ENCODE measurements at regions not wholly inside any gene's neighbourhood (a gene's known extent, or its start where the extent isn't known, plus 50 kb on each side); places are given as distances from the start of the nearest gene placed in this dataset.

DNA sequence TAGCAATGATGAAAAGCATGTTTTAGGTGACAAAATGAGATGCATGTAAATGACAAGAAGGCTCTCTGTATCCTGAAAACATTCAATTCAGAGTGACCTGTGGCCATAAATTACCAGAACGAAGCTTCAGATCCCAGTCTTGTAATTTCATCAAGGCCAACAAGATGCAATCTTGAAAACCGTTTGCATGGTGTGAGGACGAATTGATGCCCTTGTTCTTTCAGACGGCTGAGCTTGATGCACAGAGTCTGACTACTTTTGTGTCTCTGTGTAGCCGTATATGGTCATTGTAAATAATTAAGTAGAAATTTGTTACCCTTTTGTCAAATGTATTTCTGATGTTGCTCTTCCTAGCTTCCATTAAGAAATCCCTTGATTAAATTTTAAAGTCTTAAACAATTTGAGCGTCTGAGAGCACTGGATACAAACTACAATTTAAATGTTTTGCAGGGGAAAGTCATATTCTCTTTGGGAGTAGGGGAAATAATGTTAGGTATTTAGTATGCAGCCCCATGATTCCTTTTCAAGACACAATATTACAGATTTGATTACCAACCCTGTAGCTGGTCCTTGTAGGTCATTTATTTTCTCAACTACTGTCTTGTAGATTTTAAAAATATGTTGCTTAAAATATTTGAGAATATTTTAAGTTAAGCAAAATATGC, 125.8 kb upstream of the PCDH9 start:
- DNase-seq (ENCODE audit: low read depth in 1 of 2, low spot score in 2 of 2), result no peak
- Histone ChIP-seq H3K27ac (no peak overlapping the region), H3K4me1 (replicated peaks) (no peaks in the 10 kb centered on the region), H3K4me3 (no peak overlapping the region), H3K9me3 (replicated peaks) (no peaks in the 10 kb centered on the region), H3K27me3 (replicated peaks) (no peaks in the 10 kb centered on the region), H3K36me3 (no peaks in the 10 kb centered on the region)

DNA sequence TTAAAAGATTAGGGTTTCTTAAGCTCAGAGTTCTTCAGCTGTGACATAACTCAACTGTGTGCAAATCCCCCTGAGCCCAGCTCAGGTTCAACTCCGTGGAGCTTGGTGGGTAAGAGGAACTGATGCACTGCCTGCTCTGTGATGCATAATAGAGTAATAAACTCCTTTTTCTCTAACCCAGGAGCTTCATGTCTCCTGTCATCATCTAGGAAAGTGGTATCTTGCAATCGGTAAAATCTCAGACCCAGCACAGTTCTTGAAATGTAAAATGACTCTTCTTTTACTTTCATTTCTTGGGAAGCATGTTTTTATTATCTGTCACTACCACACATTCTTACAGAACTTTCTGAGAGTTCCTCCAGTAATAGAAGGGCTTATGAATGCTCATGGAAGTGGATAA, 123.8 kb upstream of the PCDH9 start:
- H3K9me3 ChIP-seq (replicated peaks), result no peaks in the 10 kb centered on the region
- H3K27me3 ChIP-seq (replicated peaks), result no peaks in the 10 kb centered on the region
- H3K27ac ChIP-seq, result no peak overlapping the region
- no peak overlapping the region for H3K4me3 ChIP-seq
- no peak for DNase-seq (ENCODE audit: low read depth in 1 of 2, low spot score in 2 of 2)
- H3K36me3 ChIP-seq, result no peaks in the 10 kb centered on the region
- H3K4me1 ChIP-seq (replicated peaks), result no peaks in the 10 kb centered on the region

DNA sequence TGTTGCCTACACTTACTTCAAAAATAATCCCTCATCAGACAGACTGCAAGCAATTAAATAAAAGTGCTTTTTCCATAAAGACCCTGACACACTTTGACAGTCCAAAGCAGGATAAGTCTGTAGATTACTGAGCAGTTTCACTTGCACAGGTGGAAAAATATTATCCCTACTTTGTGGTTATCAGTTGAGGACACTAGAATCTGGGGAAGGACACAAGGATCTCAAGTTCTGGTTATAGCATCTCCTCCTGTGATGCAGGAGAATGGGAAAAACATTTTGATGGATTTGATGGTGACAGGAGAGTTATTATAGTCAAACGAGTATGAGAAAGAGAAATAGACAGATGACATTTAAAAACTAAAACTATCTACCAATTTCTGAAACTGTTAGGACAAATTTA, 122.9 kb upstream of the PCDH9 start:
- Histone ChIP-seq H3K36me3 (no peaks in the 10 kb centered on the region), H3K9me3 (replicated peaks) (no peaks in the 10 kb centered on the region), H3K4me3 (no peak overlapping the region), H3K27ac (no peak overlapping the region), H3K4me1 (replicated peaks) (no peaks in the 10 kb centered on the region), H3K27me3 (replicated peaks) (no peaks in the 10 kb centered on the region)
- DNase-seq (ENCODE audit: low read depth in 1 of 2, low spot score in 2 of 2), result no peak

DNA sequence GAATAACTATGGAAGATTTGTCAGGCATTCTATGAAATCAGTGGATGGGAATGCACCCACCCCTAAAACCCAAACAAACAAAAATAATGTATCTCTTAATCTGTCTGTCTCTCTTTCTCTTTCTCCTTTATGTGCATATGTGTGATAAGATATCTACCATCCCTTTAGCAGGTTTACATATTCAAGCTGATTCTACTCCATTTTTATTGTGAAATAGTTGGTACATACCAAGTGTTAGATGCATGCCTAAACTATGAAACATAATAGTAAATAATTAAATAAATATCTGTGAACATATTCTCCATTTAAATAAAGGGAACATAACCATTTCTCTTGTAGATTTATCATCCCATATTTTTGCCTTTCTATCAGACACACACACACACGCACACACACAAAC, 121.8 kb upstream of the PCDH9 start:
- no peaks in the 10 kb centered on the region for H3K4me1 ChIP-seq (replicated peaks)
- no peak overlapping the region for H3K27ac ChIP-seq
- DNase-seq (ENCODE audit: low read depth in 1 of 2, low spot score in 2 of 2), result no peak

DNA sequence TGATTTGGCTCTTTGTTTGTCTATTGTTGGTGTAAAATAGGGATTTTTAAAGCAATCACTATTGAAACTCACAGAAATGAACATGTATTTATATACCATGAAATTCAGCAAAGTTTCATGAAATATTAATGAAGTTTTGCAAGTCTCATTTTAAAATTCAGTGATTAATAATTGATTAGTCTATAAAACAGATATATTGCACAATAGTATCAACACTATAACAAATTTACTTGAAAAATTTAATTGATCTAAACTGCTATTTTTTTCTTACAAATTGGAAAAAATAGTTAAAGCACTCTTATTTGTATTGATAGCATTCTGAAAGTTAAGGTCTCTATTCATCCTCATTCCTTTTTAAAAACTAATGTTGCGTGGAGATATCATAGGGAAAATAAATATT, 121.0 kb upstream of the PCDH9 start:
- no peaks in the 10 kb centered on the region for H3K27me3 ChIP-seq (replicated peaks)
- H3K4me1 ChIP-seq (replicated peaks), result no peaks in the 10 kb centered on the region
- no peak overlapping the region for H3K4me3 ChIP-seq
- no peaks in the 10 kb centered on the region for H3K9me3 ChIP-seq (replicated peaks)
- no peak for DNase-seq (ENCODE audit: low read depth in 1 of 2, low spot score in 2 of 2)
- H3K27ac ChIP-seq, result no peak overlapping the region
- no peaks in the 10 kb centered on the region for H3K36me3 ChIP-seq

More for the DNA sequence above, 121.8 kb upstream of the PCDH9 start:
- Histone ChIP-seq H3K36me3 (no peaks in the 10 kb centered on the region), H3K27me3 (replicated peaks) (no peaks in the 10 kb centered on the region), H3K4me3 (no peak overlapping the region), H3K9me3 (replicated peaks) (no peaks in the 10 kb centered on the region)

DNA sequence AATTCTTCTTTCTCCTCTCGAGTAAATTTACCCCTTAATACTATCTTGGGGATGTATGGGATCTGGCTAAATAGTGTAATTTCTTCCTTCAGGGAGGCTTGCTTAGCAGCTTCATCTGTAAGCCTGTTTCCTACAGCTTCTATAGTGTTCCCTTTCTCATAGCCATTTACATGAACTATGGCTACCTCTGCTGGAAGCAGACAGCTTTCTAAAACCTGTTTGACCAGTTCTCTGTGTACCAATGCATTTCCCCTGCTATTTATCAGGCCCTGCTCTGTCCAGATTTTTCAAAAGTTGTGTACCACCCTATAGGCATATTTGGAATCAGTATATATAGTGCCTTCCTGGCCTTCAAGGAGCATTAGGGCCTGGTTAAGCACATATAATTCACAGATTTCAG, 113.6 kb upstream of the PCDH9 start:
- Histone ChIP-seq H3K4me3 (no peak overlapping the region), H3K27ac (no peak overlapping the region), H3K9me3 (replicated peaks) (no peaks in the 10 kb centered on the region), H3K4me1 (replicated peaks) (no peaks in the 10 kb centered on the region), H3K27me3 (replicated peaks) (no peaks in the 10 kb centered on the region), H3K36me3 (no peaks in the 10 kb centered on the region)
- no peak for DNase-seq (ENCODE audit: low read depth in 1 of 2, low spot score in 2 of 2)

DNA sequence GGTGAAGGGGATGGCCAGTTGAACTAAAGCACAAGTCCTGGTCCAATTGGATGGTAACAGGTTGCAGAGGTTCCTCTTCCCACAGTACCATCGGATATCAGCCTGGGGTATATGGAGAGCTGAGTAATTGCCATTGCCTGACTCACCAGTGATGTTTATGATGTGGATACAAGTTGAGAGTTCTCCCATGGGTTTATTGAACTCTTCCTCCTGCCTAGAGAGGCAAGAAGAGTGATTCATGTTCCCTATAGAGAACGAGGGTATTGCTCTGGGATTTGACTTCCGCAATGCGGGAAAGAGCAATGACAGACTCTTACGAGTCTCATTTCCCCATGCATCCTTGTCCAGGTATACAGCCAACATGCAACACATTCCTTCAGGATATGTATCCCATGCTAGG, 111.3 kb upstream of the PCDH9 start:
- DNase-seq (ENCODE audit: low read depth in 1 of 2, low spot score in 2 of 2), result no peak
- Histone ChIP-seq H3K27ac (no peak overlapping the region), H3K27me3 (replicated peaks) (no peaks in the 10 kb centered on the region), H3K4me1 (replicated peaks) (no peaks in the 10 kb centered on the region), H3K9me3 (replicated peaks) (no peaks in the 10 kb centered on the region), H3K4me3 (no peak overlapping the region), H3K36me3 (no peaks in the 10 kb centered on the region)

DNA sequence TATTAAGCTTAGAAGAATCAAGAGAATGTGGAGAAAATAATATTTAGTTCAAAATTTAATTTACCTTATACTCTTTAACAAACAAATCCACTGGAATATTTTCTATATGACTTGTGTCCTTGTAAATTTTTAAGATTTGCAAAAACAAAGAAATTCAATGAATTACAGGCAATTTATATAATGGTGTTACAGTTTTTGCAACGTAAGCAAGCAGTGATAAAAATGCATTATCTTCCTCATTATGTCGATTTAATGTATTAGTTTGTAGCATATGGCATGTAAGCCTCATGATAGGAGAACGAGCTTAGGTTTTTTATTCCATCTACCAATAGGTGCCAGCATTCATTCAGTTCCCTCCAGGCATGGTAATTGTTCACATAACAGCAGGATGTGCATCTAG, 100.0 kb upstream of the PCDH9 start:
- Histone ChIP-seq H3K9me3 (replicated peaks) (no peaks in the 10 kb centered on the region), H3K27me3 (replicated peaks) (no peaks in the 10 kb centered on the region), H3K36me3 (no peaks in the 10 kb centered on the region), H3K27ac (no peak overlapping the region), H3K4me3 (no peak overlapping the region), H3K4me1 (replicated peaks) (no peaks in the 10 kb centered on the region)
- no peak for DNase-seq (ENCODE audit: low read depth in 1 of 2, low spot score in 2 of 2)

DNA sequence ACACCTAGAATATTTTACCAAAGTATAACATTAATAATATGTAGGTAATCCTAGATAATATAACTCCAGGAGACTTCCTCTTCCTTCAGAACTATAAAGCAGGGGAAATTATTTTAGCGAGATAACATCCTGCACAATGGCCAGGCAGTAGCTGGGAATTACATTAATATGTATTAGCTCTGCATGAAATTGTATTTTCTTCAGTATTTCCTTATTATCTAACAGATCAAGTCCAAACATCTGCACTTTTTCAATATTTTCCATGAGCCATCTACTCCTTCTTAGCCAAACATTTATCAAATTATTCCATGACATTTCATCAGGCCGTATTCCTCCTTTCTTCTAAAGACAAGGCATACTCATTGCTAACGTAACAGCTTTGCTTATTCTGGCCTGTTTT, 98.8 kb upstream of the PCDH9 start:
- H3K9me3 ChIP-seq (replicated peaks), result no peaks in the 10 kb centered on the region
- no peaks in the 10 kb centered on the region for H3K27me3 ChIP-seq (replicated peaks)
- H3K27ac ChIP-seq, result no peak overlapping the region
- no peak for DNase-seq (ENCODE audit: low read depth in 1 of 2, low spot score in 2 of 2)
- no peak overlapping the region for H3K4me3 ChIP-seq
- no peaks in the 10 kb centered on the region for H3K4me1 ChIP-seq (replicated peaks)
- no peaks in the 10 kb centered on the region for H3K36me3 ChIP-seq

DNA sequence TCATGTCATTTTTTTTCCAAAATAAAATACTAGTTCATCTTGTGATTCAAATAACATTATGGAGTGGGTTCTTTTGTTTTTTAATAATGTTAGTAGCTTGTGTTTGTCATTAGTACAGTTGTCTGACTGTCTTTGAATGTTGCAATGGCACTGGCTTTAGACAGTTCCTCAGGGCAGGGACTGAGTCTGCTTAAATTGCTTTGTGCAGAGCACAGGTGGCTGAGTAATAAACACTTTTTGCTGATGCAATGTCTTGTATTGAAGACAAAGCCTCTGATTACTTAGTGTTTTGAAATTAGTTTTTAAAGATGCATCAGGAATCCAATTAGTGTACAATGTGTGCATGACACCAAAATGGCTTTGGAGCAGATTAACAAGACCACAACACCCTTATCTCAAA, 88.7 kb upstream of the PCDH9 start:
- no peaks in the 10 kb centered on the region for H3K4me1 ChIP-seq (replicated peaks)
- H3K27me3 ChIP-seq (replicated peaks), result no peaks in the 10 kb centered on the region
- no peak for DNase-seq (ENCODE audit: low read depth in 1 of 2, low spot score in 2 of 2)
- no peaks in the 10 kb centered on the region for H3K9me3 ChIP-seq (replicated peaks)
- H3K36me3 ChIP-seq, result no peaks in the 10 kb centered on the region
- H3K4me3 ChIP-seq, result no peak overlapping the region
- H3K27ac ChIP-seq, result no peak overlapping the region

DNA sequence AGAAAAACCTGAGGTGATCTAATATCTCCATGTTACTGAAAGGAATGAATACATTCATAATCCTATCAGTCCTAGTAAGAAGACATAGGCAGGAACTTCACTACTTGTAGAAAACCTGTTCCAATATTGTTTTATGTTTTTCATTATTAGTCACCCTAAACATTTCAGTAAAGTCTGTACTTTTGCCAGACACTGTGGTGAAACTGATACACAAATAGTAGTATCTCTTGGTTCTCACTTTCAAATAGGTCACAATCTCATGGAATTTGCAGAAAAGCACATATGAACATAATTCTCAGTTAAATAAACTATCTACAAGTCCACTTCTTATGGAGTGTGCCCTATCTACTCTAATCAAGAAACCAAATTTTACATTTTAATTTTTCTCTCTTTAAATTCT, 88.3 kb upstream of the PCDH9 start:
- Histone ChIP-seq H3K4me1 (replicated peaks) (no peaks in the 10 kb centered on the region), H3K27me3 (replicated peaks) (no peaks in the 10 kb centered on the region), H3K9me3 (replicated peaks) (no peaks in the 10 kb centered on the region), H3K4me3 (no peak overlapping the region), H3K36me3 (no peaks in the 10 kb centered on the region), H3K27ac (no peak overlapping the region)
- no peak for DNase-seq (ENCODE audit: low read depth in 1 of 2, low spot score in 2 of 2)

DNA sequence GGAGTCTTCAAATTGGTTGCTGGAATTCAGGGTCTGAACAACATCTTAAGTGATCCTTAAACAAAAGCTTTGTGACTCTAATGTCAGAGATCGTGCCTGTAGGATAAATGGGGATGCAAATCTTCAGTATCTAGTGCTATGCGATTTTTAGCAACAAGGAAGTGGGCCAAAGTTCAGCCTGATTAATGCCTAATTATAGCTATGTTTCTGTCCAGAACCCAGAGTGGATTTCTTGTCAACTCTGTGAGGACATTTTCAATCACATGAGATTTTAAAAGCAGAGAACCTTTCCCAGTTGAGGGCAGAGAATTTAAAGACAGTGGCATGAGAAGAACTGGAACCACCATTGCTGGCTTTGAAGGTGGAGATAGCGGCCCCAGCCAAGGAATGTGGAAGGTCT, 84.3 kb upstream of the PCDH9 start:
- Histone ChIP-seq H3K4me3 (no peak overlapping the region), H3K27me3 (replicated peaks) (no peaks in the 10 kb centered on the region), H3K4me1 (replicated peaks) (no peaks in the 10 kb centered on the region), H3K27ac (no peak overlapping the region), H3K36me3 (no peaks in the 10 kb centered on the region), H3K9me3 (replicated peaks) (no peaks in the 10 kb centered on the region)
- no peak for DNase-seq (ENCODE audit: low read depth in 1 of 2, low spot score in 2 of 2)

DNA sequence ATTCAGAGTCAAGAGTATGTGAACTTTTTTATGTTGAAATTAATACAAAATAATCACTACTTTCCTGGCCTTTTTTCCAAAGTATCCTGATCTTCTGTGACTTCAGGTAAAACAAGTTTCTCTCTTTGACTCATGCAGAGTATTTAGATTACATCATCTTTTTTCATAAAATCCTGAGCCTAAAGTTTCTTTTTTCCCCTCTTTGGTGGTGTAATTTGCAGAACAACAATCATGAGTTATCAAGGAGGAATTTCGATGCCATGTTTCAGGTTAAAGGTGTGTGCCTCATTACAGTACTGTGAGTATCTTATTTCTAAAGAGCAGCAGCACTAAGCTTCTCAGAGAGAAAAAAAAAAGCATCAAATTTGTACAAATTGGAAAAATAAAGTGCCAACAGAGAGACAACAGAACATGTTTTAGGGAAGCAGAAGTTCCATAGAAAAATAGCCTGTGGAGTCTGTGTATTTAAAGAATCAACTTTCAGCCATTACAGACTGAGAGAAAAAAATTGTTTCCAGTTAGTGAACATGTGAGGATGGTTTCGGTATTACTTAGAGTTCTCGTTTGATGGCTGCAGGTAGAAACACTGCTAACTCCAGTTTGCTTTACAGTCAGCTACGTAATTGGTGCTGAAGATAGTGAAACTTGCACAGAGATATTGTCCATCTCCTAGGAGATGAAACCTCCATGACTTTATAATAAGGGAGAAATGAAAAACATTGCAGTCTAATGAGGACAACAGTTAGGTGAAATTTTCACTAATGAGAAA, 78.1 kb upstream of the PCDH9 start:
- Histone ChIP-seq H3K4me3 (no peak overlapping the region), H3K27me3 (replicated peaks) (no peaks in the 10 kb centered on the region), H3K9me3 (replicated peaks) (no peaks in the 10 kb centered on the region), H3K27ac (no peak overlapping the region), H3K4me1 (replicated peaks) (no peaks in the 10 kb centered on the region), H3K36me3 (no peaks in the 10 kb centered on the region)
- DNase-seq (ENCODE audit: low read depth in 1 of 2, low spot score in 2 of 2), result no peak

DNA sequence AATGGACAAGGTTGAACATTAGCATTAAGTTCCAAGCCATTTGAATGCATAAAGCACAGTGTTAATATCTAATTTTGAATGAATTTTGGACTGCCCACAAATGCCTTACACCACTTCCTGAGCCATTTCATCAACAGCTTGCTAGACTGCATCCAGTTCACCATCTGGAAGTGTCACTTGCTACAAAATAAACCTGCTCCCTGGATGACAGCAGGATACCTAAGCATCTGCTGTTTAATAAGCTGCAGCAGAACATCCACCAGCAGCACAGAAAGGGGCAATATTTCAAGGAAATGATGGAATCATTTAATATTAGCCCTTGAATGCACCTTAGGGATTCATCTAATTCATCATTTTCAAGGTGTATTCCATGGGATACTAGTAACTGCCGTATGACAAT, 76.6 kb upstream of the PCDH9 start:
- no peak overlapping the region for H3K4me3 ChIP-seq

More for the DNA sequence above, 76.6 kb upstream of the PCDH9 start:
- H3K4me1 ChIP-seq (replicated peaks), result no peaks in the 10 kb centered on the region
- H3K9me3 ChIP-seq (replicated peaks), result no peaks in the 10 kb centered on the region
- no peaks in the 10 kb centered on the region for H3K27me3 ChIP-seq (replicated peaks)
- no peak for DNase-seq (ENCODE audit: low read depth in 1 of 2, low spot score in 2 of 2)
- no peaks in the 10 kb centered on the region for H3K36me3 ChIP-seq
- no peak overlapping the region for H3K27ac ChIP-seq
